A673 (cell line): ENCODE measurements at regions not wholly inside any gene's neighbourhood (a gene's known extent, or its start where the extent isn't known, plus 50 kb on each side); places are given as distances from the start of the nearest gene placed in this dataset.

ENCODE experiments used
- EZH2 ChIP-seq: fragments of 200-600 bp; sonication (generic); IDR thresholded peaks from 2 replicates; pipeline ENCODE4 v1.6.1; 2017; ENCODE audit warnings: borderline replicate concordance, low read depth, mild to moderate bottlenecking, mixed read lengths, antibody characterized with exemption, low read length; ENCODE audit not compliant: poor library complexity, severe bottlenecking
- TF ChIP-seq, protein P1 (sequence below): fragments of 300-800, 200-600 bp; sonication (generic); conservative IDR thresholded peaks from 2 replicates; pipeline ENCODE4 v1.5.1; 2017; ENCODE audit warnings: low read depth, mild to moderate bottlenecking, antibody characterized with exemption, low read length, moderate library complexity, mixed read lengths

GRCh38 chr12:111152561-111152960 is 216.3 kb downstream of the PHETA1 start:
- TF ChIP-seq, protein P1, sequence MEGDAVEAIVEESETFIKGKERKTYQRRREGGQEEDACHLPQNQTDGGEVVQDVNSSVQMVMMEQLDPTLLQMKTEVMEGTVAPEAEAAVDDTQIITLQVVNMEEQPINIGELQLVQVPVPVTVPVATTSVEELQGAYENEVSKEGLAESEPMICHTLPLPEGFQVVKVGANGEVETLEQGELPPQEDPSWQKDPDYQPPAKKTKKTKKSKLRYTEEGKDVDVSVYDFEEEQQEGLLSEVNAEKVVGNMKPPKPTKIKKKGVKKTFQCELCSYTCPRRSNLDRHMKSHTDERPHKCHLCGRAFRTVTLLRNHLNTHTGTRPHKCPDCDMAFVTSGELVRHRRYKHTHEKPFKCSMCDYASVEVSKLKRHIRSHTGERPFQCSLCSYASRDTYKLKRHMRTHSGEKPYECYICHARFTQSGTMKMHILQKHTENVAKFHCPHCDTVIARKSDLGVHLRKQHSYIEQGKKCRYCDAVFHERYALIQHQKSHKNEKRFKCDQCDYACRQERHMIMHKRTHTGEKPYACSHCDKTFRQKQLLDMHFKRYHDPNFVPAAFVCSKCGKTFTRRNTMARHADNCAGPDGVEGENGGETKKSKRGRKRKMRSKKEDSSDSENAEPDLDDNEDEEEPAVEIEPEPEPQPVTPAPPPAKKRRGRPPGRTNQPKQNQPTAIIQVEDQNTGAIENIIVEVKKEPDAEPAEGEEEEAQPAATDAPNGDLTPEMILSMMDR = no peak
- TF ChIP-seq EZH2 = no peak
